CD14-positive monocyte (primary cell): ENCODE measurements at regions not wholly inside any gene's neighbourhood (a gene's known extent, or its start where the extent isn't known, plus 50 kb on each side); places are given as distances from the start of the nearest gene placed in this dataset.

Source experiments
- DNase-seq, 3 donors: peaks; one replicate each; pipeline ENCODE4 v3.0.0-alpha.2; 2011 to 2022
- H2AFZ ChIP-seq: 2 replicates; pipeline ENCODE4 v1.6.0; 2012; ENCODE audit warnings: mild to moderate bottlenecking, low read depth, low read length, inconsistent platforms; ENCODE audit not compliant: insufficient read depth, poor library complexity, severe bottlenecking
- H3K27ac ChIP-seq, 2 donors: 1 replicate in 1 of 2; 2 replicates in 1 of 2; pipeline ENCODE4 v1.5.1; 2012 to 2013; ENCODE audit warnings: low read length in 2 of 2, control low read depth in 1 of 2, inconsistent platforms in 1 of 2, low read depth in 1 of 2, mild to moderate bottlenecking in 1 of 2
- H3K27me3 ChIP-seq, 2 donors: one replicate each; pipeline versions ENCODE4 v1.6.0 to v1.6.1; 2011 to 2013; ENCODE audit warnings: low read length in 2 of 2; ENCODE audit not compliant: control insufficient read depth in 2 of 2, insufficient read depth in 2 of 2
- H3K36me3 ChIP-seq, 2 donors: replicated peaks in 1 of 2; 1 replicate in 1 of 2; 2 replicates in 1 of 2; pipeline versions ENCODE4 v1.5.1 to v1.6.1; 2012 to 2013; ENCODE audit warnings: low read length in 2 of 2, control low read depth in 1 of 2, inconsistent platforms in 1 of 2, mild to moderate bottlenecking in 1 of 2; ENCODE audit not compliant: insufficient read depth in 2 of 2, control insufficient read depth in 1 of 2
- H3K4me1 ChIP-seq, 2 donors: 1 replicate in 1 of 2; 2 replicates in 1 of 2; pipeline versions ENCODE4 v1.5.1 to v1.6.1; 2012 to 2013; ENCODE audit warnings: low read length in 2 of 2, control low read depth in 1 of 2, inconsistent platforms in 1 of 2, mild to moderate bottlenecking in 1 of 2, moderate library complexity in 1 of 2; ENCODE audit not compliant: insufficient read depth in 2 of 2, control insufficient read depth in 1 of 2
- H3K4me2 ChIP-seq: replicated peaks from 2 replicates; pipeline ENCODE3; 2012; ENCODE audit warnings: low read length, moderate library complexity, mild to moderate bottlenecking; ENCODE audit not compliant: poor library complexity, severe bottlenecking; ENCODE audit errors: extremely low read depth
- H3K4me3 ChIP-seq, 3 experiments: fragments of 200-600 bp in 1 of 3; sonication (generic) in 1 of 3; replicated peaks in 1 of 3; 1 replicate in 2 of 3; 2 replicates in 1 of 3; pipeline ENCODE4 v1.5.1; 2011 to 2013; ENCODE audit warnings: low read length in 3 of 3, mild to moderate bottlenecking in 3 of 3, control low read depth in 2 of 3, low read depth in 2 of 3, inconsistent platforms in 1 of 3, moderate library complexity in 1 of 3
- H3K79me2 ChIP-seq: 2 replicates; pipeline ENCODE4 v1.6.0; 2012; ENCODE audit warnings: mild to moderate bottlenecking, control low read depth, inconsistent platforms, low read length, moderate library complexity; ENCODE audit not compliant: insufficient read depth
- H3K9ac ChIP-seq: 2 replicates; pipeline ENCODE4 v1.6.0; 2017; ENCODE audit warnings: low read length, mild to moderate bottlenecking; ENCODE audit not compliant: insufficient read depth, poor library complexity, severe bottlenecking
- H3K9me3 ChIP-seq, 2 donors: replicated peaks in 1 of 2; 1 replicate in 1 of 2; 2 replicates in 1 of 2; pipeline versions ENCODE4 v1.5.1 to v1.6.1; 2012 to 2013; ENCODE audit warnings: low read length in 2 of 2, control low read depth in 1 of 2; ENCODE audit not compliant: control insufficient read depth in 1 of 2, insufficient read depth in 1 of 2
- H4K20me1 ChIP-seq: 2 replicates; pipeline ENCODE4 v1.6.0; 2012; ENCODE audit warnings: mild to moderate bottlenecking, low read length, control low read depth, moderate library complexity; ENCODE audit not compliant: insufficient read depth
- H3K27ac Mint-ChIP-seq, 7 donors: one replicate each; pipeline ENCODE4 v1.8.0; 2020; ENCODE audit warnings: mild to moderate bottlenecking in 7 of 7, mixed read lengths in 7 of 7, moderate library complexity in 6 of 7, inconsistent platforms in 2 of 7
- H3K27me3 Mint-ChIP-seq, 3 donors: one replicate each; pipeline ENCODE4 v1.8.0; 2021 to 2022; ENCODE audit warnings: low read depth in 3 of 3, mild to moderate bottlenecking in 3 of 3, mixed read lengths in 3 of 3, moderate library complexity in 3 of 3, inconsistent platforms in 1 of 3
- H3K36me3 Mint-ChIP-seq, 2 donors: one replicate each; pipeline ENCODE4 v1.8.0; 2020; ENCODE audit warnings: mixed read lengths in 2 of 2, inconsistent platforms in 1 of 2, mild to moderate bottlenecking in 1 of 2
- H3K4me1 Mint-ChIP-seq: one replicate; pipeline ENCODE4 v1.8.0; 2020; ENCODE audit warnings: mild to moderate bottlenecking, mixed read lengths
- H3K4me3 Mint-ChIP-seq, 2 donors: one replicate each; pipeline ENCODE4 v1.8.0; 2020; ENCODE audit warnings: mild to moderate bottlenecking in 2 of 2, mixed read lengths in 2 of 2, moderate library complexity in 1 of 2
- H3K9me3 Mint-ChIP-seq, 7 donors: one replicate each; pipeline ENCODE4 v1.8.0; 2020 to 2022; ENCODE audit warnings: mixed read lengths in 7 of 7, mild to moderate bottlenecking in 6 of 7, moderate library complexity in 6 of 7, inconsistent platforms in 2 of 7
- WGBS: methylation state at CpG from one replicate; pipeline ENCODE4 v1.1.5; 2013; ENCODE audit warnings: missing lambda C conversion rate; ENCODE audit not compliant: insufficient coverage; 5-methylcytosine and 5-hydroxymethylcytosine counted together
- intact Hi-C, 2 donors: fragments of 100-400 bp; cut with micrococcal nuclease; formaldehyde crosslinking; loops; one replicate each; pipeline versions ENCODE4 v1.15.0 to v1.15.1; 2023
- TF ChIP-seq, protein P1 (sequence below): fragments of 200-600 bp; IDR thresholded peaks from one replicate; pipeline ENCODE4 v1.8.0; 2022; ENCODE audit warnings: antibody characterized with exemption, mild to moderate bottlenecking

DNA sequence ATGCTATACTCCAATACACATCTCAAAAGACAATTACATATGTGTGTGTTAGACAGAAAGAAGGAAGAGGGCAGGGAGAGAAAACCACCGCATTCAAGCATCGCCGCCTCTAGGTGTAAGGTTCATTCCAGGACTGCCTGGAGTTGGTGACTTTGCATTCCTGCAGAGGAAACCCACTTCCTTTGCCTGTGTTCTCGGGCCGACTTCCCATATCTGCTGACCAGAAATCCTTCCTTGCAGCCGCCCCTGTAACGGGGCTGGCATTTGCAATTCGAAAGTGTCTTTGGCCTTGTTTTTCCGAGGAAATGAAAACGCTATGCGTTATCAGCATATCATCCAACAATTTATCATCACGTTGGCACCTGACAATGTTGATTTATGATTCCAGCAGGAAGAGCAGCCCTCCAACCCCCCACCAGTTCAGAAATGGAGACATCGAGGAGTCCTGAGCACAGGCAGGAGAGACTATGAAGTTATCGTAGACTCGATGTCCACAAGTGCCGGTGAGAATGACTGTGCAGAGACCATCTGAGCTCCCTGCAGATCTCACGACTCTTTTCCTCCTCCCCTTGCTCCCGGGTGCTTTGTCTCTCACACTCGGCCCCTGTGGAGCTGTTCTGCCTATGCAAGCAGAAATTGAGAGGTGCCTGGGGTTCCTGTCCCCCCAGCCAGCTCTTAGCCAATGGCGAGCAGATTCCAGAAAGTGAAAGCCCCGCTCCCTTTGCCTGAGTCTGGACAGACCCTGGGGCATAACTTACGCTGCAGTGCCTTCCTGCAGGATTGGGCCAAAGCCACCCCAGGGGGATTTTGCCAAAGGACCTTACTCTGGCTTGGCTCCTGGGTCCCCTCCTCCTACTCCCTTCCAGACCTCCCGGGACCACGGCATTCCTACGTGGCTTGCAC lies 68.9 kb upstream of the FOXK1 start:
- Mint-ChIP-seq H3K36me3 (no peaks in the 10 kb centered on the region), H3K27ac (peak overlapping the region in 6 of 7 donors; percentile 1 to 78 (median 59)), H3K4me1 (peaks cover 20% of the 10 kb centered on the region), H3K4me3 (peak overlapping the region; percentile 79 to 93), H3K27me3 (peaks cover 0 to 7% (median 1%) of the 10 kb centered on the region in 3 donors), H3K9me3 (peaks cover 0 to 2% (median 0%) of the 10 kb centered on the region in 7 donors)
- TF ChIP-seq, protein P1, sequence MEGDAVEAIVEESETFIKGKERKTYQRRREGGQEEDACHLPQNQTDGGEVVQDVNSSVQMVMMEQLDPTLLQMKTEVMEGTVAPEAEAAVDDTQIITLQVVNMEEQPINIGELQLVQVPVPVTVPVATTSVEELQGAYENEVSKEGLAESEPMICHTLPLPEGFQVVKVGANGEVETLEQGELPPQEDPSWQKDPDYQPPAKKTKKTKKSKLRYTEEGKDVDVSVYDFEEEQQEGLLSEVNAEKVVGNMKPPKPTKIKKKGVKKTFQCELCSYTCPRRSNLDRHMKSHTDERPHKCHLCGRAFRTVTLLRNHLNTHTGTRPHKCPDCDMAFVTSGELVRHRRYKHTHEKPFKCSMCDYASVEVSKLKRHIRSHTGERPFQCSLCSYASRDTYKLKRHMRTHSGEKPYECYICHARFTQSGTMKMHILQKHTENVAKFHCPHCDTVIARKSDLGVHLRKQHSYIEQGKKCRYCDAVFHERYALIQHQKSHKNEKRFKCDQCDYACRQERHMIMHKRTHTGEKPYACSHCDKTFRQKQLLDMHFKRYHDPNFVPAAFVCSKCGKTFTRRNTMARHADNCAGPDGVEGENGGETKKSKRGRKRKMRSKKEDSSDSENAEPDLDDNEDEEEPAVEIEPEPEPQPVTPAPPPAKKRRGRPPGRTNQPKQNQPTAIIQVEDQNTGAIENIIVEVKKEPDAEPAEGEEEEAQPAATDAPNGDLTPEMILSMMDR = no peak
- Histone ChIP-seq H3K4me2 (peak overlapping the region; percentile 83), H3K27ac (peak overlapping the region; percentile 11 to 76), H3K36me3 (no peaks in the 10 kb centered on the region), H3K9ac (peak overlapping the region; percentile 63), H3K27me3 (no peaks in the 10 kb centered on the region), H4K20me1 (no peaks in the 10 kb centered on the region), H2AFZ (peak overlapping the region; percentile 97), H3K4me1 (peaks cover 19 to 21% of the 10 kb centered on the region in 2 donors), H3K4me3 (peak overlapping the region; percentile 40 to 88 (median 69)), H3K79me2 (no peaks in the 10 kb centered on the region), H3K9me3 (no peaks in the 10 kb centered on the region)
- DNase-seq = peak in 2 of 3 donors; percentile 40 to 47
- WGBS = 6% methylated on average over 18 of the region's 25 CpGs
- intact Hi-C loops = loop anchor here in 1 of 2 donors (10.0 kb wide), 1 partner anchor 142 kb away; no protein-coding TSS in a partner anchor

DNA sequence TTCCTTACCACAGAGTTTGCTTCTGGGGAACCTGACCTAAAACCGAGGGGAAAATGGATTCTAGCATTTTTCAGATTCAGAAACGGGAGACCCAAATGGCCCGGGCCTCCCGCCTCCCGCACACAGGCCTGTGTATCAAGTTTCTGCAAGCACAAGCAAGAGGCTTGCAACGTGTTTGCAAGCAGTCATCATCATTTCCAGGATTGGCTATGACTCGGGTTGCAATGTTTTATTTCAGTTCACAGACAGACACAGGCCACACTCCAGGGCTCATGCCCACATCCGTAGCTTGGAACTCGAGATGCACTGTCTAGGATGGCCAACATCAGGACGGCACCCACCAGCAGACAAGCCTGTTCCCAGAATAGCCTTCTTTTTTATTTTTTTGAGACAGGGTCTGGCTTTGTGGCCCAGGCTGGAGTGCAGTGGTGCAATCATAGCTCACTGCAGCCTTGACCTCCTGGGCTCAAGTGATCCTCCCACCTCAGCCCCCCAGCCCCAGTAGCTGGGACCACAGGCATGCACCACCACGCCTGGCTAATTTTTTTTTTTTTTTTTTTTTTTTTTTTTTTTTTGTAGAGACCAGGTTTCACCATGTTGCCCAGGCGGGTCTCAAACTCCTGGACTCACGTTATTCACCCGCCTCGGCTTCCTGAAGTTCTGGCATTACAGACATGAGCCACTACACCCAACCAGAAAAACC lies 68.1 kb upstream of the FOXK1 start:
- Histone ChIP-seq H3K4me1 (peaks cover 19 to 21% of the 10 kb centered on the region in 2 donors), H3K36me3 (no peaks in the 10 kb centered on the region), H4K20me1 (no peaks in the 10 kb centered on the region), H3K4me2 (peak overlapping the region; percentile 83), H3K27me3 (no peaks in the 10 kb centered on the region), H3K9ac (peak overlapping the region; percentile 63), H3K9me3 (no peaks in the 10 kb centered on the region), H2AFZ (peak overlapping the region; percentile 97), H3K79me2 (no peaks in the 10 kb centered on the region), H3K4me3 (peak overlapping the region; percentile 40 to 88 (median 69)), H3K27ac (no peak overlapping the region)
- Mint-ChIP-seq H3K9me3 (peaks cover 0 to 2% (median 0%) of the 10 kb centered on the region in 7 donors), H3K27ac (peak overlapping the region in 2 of 7 donors; percentile 8 to 10), H3K27me3 (peaks cover 0 to 7% (median 1%) of the 10 kb centered on the region in 3 donors), H3K4me3 (peak overlapping the region; percentile 79 to 93), H3K4me1 (peaks cover 20% of the 10 kb centered on the region), H3K36me3 (no peaks in the 10 kb centered on the region)
- intact Hi-C loops = loop anchor here in 1 of 2 donors (10.0 kb wide), 1 partner anchor 141 kb away; no protein-coding TSS in a partner anchor
- WGBS = 55% methylated on average over 8 of the region's 15 CpGs
- no peak for DNase-seq
- TF ChIP-seq, protein P1 = no peak
